ENCODE measurements at regions not wholly inside any gene's neighbourhood (a gene's known extent, or its start where the extent isn't known, plus 50 kb on each side); places are given as distances from the start of the nearest gene placed in this dataset.
"Not testable (repeated sequence)": the region's sequence is repeated elsewhere in the genome, so short reads cannot be mapped to it uniquely, and the experiment has no call there.

- no TSS peak for BruUV-seq (replicated peaks)
- Histone ChIP-seq H3K27ac (ENCODE audit: low read length) (no peak overlapping the region), H3K4me1 (ENCODE audit: control insufficient read depth, insufficient read depth, low read length) (no peaks in the 10 kb centered on the region), H3K27me3 (ENCODE audit: control insufficient read depth, insufficient read depth, low read length) (no peaks in the 10 kb centered on the region), H3K9me3 (ENCODE audit: control insufficient read depth, insufficient read depth, low read depth, low read length) (no peaks in the 10 kb centered on the region), H3K4me3 (ENCODE audit: low read depth in 2 of 2, low read length in 2 of 2) (no peak overlapping the region), H3K36me3 (ENCODE audit: control insufficient read depth, insufficient read depth, low read length) (no peaks in the 10 kb centered on the region)
- DNase-seq (ENCODE audit: low read depth, low spot score) (no peak), ATAC-seq (no peak)
- TF ChIP-seq SIN3A (IDR thresholded peaks at IDR 0.05; ENCODE audit: borderline replicate concordance, insufficient read depth, low read depth, low read length), result no peak
- no peak for TF ChIP-seq TCF7L2 (IDR thresholded peaks at IDR 0.05; ENCODE audit: low read depth, low read length)
- TF ChIP-seq CTCF (IDR thresholded peaks at IDR 0.05), result no peak
- TF ChIP-seq POLR2AphosphoS5 (IDR thresholded peaks at IDR 0.05; ENCODE audit: low read depth, low read length), result no peak
- no peak for TF ChIP-seq REST (IDR thresholded peaks at IDR 0.05; ENCODE audit: insufficient read depth in 1 of 2, low read depth in 2 of 2, low read length in 1 of 2)
- intact Hi-C loops (cut with micrococcal nuclease; ENCODE audit: unreplicated experiment) (no loop called here), in situ Hi-C loops (cut with HindIII; ENCODE audit: low pct_unique_long_range_greater_than_20kb, low sequenced_read_pairs) (no loop called here)
- ChIA-PET CTCF (no interaction called here), POLR2A (no interaction called here)
These were observed 261.8 kb upstream of the CYRIA start for GRCh38 chr2:16927398-16927797.

- ChIA-PET CTCF (no interaction called here), POLR2A (no interaction called here)
- ATAC-seq, result no peak
- in situ Hi-C loops (cut with HindIII; ENCODE audit: low pct_unique_long_range_greater_than_20kb, low sequenced_read_pairs), result no loop called here
- Histone ChIP-seq H3K36me3 (ENCODE audit: control insufficient read depth, insufficient read depth, low read length) (no peaks in the 10 kb centered on the region), H3K4me3 (ENCODE audit: low read depth in 2 of 2, low read length in 2 of 2) (no peak overlapping the region), H3K27me3 (ENCODE audit: control insufficient read depth, insufficient read depth, low read length) (no peaks in the 10 kb centered on the region), H3K9me3 (ENCODE audit: control insufficient read depth, insufficient read depth, low read depth, low read length) (no peaks in the 10 kb centered on the region), H3K27ac (ENCODE audit: low read length) (no peak overlapping the region), H3K4me1 (ENCODE audit: control insufficient read depth, insufficient read depth, low read length) (no peaks in the 10 kb centered on the region)
- DNase-seq (ENCODE audit: low read depth, low spot score), result no peak
- no peak for TF ChIP-seq SIN3A (IDR thresholded peaks at IDR 0.05; ENCODE audit: borderline replicate concordance, insufficient read depth, low read depth, low read length)
- TF ChIP-seq CTCF (IDR thresholded peaks at IDR 0.05), result no peak
- TF ChIP-seq REST (IDR thresholded peaks at IDR 0.05; ENCODE audit: insufficient read depth in 1 of 2, low read depth in 2 of 2, low read length in 1 of 2), result no peak
- TF ChIP-seq TCF7L2 (IDR thresholded peaks at IDR 0.05; ENCODE audit: low read depth, low read length), result no peak
- no peak for TF ChIP-seq POLR2AphosphoS5 (IDR thresholded peaks at IDR 0.05; ENCODE audit: low read depth, low read length)
- BruUV-seq (replicated peaks), result no TSS peak
- intact Hi-C loops (cut with micrococcal nuclease; ENCODE audit: unreplicated experiment), result no loop called here
These were observed 259.5 kb upstream of the CYRIA start for GRCh38 chr2:16925145-16925544.

- H3K9me3 ChIP-seq (ENCODE audit: control insufficient read depth, insufficient read depth, low read depth, low read length); DNase-seq (ENCODE audit: low read depth, low spot score); H3K4me3 ChIP-seq (ENCODE audit: low read depth in 2 of 2, low read length in 2 of 2); H3K36me3 ChIP-seq (ENCODE audit: control insufficient read depth, insufficient read depth, low read length); POLR2A ChIA-PET; in situ Hi-C loops (cut with HindIII; ENCODE audit: low pct_unique_long_range_greater_than_20kb, low sequenced_read_pairs); ATAC-seq; H3K4me1 ChIP-seq (ENCODE audit: control insufficient read depth, insufficient read depth, low read length); H3K27ac ChIP-seq (ENCODE audit: low read length); intact Hi-C loops (cut with micrococcal nuclease; ENCODE audit: unreplicated experiment); CTCF ChIA-PET; BruUV-seq (replicated peaks); H3K27me3 ChIP-seq (ENCODE audit: control insufficient read depth, insufficient read depth, low read length): not testable (repeated sequence)
These were observed 249.7 kb upstream of the CYRIA start for GRCh38 chr2:16915341-16915755.

All from Panc1 (cell line).